MG63 (cell line): ENCODE measurements at regions not wholly inside any gene's neighbourhood (a gene's known extent, or its start where the extent isn't known, plus 50 kb on each side); places are given as distances from the start of the nearest gene placed in this dataset.
"Not testable (repeated sequence)": the region's sequence is repeated elsewhere in the genome, so short reads cannot be mapped to it uniquely, and the experiment has no call there.

ENCODE experiments used
- DNase-seq: peaks from one replicate; pipeline ENCODE4 v3.0.0-alpha.2; 2020
- H3K27me3 ChIP-seq: fragments of 250-450 bp; sonication (Bioruptor Pico); 2 replicates; pipeline ENCODE4 v1.5.1; 2020; ENCODE audit warnings: mild to moderate bottlenecking, moderate library complexity
- H3K36me3 ChIP-seq: fragments of 250-450 bp; sonication (Bioruptor Pico); 2 replicates; pipeline ENCODE4 v1.5.1; 2020; ENCODE audit warnings: mild to moderate bottlenecking, moderate library complexity
- H3K4me3 ChIP-seq: fragments of 250-450 bp; sonication (Bioruptor Pico); 2 replicates; pipeline ENCODE4 v1.5.1; 2020; ENCODE audit warnings: mild to moderate bottlenecking, moderate library complexity
- H3K9me3 ChIP-seq: fragments of 250-450 bp; sonication (Bioruptor Pico); 2 replicates; pipeline ENCODE4 v1.5.1; 2020; ENCODE audit warnings: mild to moderate bottlenecking, moderate library complexity

- H3K9me3 ChIP-seq, result no peaks in the 10 kb centered on the region
- no peak for DNase-seq
- no peak overlapping the region for H3K4me3 ChIP-seq
- H3K36me3 ChIP-seq, result no peaks in the 10 kb centered on the region
- H3K27me3 ChIP-seq, result no peaks in the 10 kb centered on the region
Observed at GRCh38 chr11:106565326-106565725, 452.9 kb downstream of the GUCY1A2 start.

GRCh38 chr11:106568632-106569031 lies 449.6 kb downstream of the GUCY1A2 start:
- Histone ChIP-seq H3K9me3 (no peaks in the 10 kb centered on the region), H3K27me3 (no peaks in the 10 kb centered on the region), H3K4me3 (no peak overlapping the region), H3K36me3 (no peaks in the 10 kb centered on the region)
- DNase-seq, result no peak

- not testable (repeated sequence) for H3K27me3 ChIP-seq, H3K36me3 ChIP-seq, H3K9me3 ChIP-seq, H3K4me3 ChIP-seq, DNase-seq
Observed at GRCh38 chr11:106577384-106577783, 440.9 kb downstream of the GUCY1A2 start.

DNA sequence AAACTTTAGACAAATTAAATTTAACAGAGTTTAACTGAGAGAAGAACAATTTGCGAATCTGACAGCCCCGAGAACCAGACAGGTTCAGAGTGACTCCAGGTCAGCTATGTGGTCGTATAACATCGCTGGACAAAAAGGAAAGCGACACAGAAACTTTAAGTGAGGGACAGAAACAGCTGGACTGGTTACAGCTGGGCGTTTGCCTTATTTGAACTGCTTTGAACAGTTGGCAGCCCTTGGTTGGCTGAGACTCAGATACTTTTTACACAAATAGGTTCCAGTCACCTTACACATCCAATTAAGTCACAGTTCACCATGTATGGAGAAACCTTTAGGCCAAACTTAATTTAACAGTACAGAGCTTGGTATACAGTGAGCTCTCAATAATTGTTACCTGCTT lies 436.9 kb downstream of the GUCY1A2 start:
- H3K9me3 ChIP-seq, result no peaks in the 10 kb centered on the region
- H3K36me3 ChIP-seq, result no peaks in the 10 kb centered on the region
- no peak for DNase-seq
- H3K4me3 ChIP-seq, result no peak overlapping the region
- no peaks in the 10 kb centered on the region for H3K27me3 ChIP-seq

DNA sequence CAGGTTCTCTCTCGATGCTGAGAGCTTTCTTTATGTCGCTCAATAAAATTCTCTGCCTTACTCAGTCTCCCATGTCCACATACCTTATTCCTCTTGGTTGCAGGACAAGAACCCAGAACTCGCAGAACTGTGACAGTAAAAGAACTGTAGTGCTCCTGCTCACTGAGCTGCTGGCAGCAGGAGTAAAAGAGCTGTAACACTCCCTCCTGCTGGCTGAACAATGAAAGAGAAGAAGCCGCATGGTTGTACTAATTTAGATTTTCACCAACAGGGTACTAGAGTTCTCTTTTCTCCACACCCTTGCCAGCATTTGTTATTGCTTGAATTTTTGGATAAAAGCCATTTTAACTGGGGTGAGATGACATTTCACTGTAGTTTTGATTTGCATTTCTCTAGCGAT lies 433.2 kb downstream of the GUCY1A2 start:
- Histone ChIP-seq H3K4me3 (no peak overlapping the region), H3K27me3 (no peaks in the 10 kb centered on the region), H3K36me3 (no peaks in the 10 kb centered on the region), H3K9me3 (no peaks in the 10 kb centered on the region)
- peak; percentile 5 for DNase-seq

DNA sequence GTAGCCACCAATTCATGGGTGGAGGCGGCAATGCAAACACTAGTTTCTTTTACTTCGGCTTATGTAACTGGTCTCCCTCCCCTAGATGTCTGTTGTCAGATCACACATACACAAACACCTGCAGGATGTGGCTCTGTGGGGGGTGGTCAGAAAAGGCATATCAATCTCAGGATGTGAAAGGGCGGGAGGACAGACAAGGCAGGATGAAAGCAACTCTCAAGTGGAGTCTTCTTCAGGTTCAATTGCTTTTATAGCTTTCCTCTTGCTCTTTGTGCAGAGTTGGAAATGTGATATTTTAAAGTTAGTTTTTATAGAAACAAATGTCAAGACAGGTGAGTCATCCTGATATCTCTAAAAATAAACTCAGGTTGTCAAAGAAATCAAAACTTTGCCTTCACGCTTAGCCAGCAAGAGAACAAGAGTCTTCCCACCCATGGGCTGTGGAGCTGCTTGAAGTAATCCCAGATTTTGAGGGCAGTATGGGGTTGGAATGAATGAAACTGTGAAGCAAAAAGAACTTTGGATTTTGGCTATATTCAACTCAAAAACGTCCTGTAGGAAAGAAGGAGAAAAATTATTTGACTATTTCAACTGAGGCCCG lies 423.4 kb downstream of the GUCY1A2 start:
- no peak for DNase-seq
- Histone ChIP-seq H3K36me3 (no peaks in the 10 kb centered on the region), H3K9me3 (no peaks in the 10 kb centered on the region), H3K27me3 (no peaks in the 10 kb centered on the region), H3K4me3 (no peak overlapping the region)

- Histone ChIP-seq H3K27me3 (no peaks in the 10 kb centered on the region), H3K4me3 (no peak overlapping the region), H3K9me3 (no peaks in the 10 kb centered on the region), H3K36me3 (no peaks in the 10 kb centered on the region)
- DNase-seq, result no peak
Observed at GRCh38 chr11:106601684-106602297, 416.5 kb downstream of the GUCY1A2 start.

GRCh38 chr11:106608677-106609076 lies 409.6 kb downstream of the GUCY1A2 start:
- DNase-seq, result no peak

GRCh38 chr11:106614262-106614661 lies 404.0 kb downstream of the GUCY1A2 start:
- H3K36me3 ChIP-seq, result no peaks in the 10 kb centered on the region
- no peak overlapping the region for H3K4me3 ChIP-seq
- no peak for DNase-seq
- H3K9me3 ChIP-seq, result no peaks in the 10 kb centered on the region
- H3K27me3 ChIP-seq, result no peaks in the 10 kb centered on the region

More at GRCh38 chr11:106608677-106609076, 409.6 kb downstream of the GUCY1A2 start:
- Histone ChIP-seq H3K9me3 (no peaks in the 10 kb centered on the region), H3K27me3 (no peaks in the 10 kb centered on the region), H3K36me3 (no peaks in the 10 kb centered on the region), H3K4me3 (no peak overlapping the region)

DNA sequence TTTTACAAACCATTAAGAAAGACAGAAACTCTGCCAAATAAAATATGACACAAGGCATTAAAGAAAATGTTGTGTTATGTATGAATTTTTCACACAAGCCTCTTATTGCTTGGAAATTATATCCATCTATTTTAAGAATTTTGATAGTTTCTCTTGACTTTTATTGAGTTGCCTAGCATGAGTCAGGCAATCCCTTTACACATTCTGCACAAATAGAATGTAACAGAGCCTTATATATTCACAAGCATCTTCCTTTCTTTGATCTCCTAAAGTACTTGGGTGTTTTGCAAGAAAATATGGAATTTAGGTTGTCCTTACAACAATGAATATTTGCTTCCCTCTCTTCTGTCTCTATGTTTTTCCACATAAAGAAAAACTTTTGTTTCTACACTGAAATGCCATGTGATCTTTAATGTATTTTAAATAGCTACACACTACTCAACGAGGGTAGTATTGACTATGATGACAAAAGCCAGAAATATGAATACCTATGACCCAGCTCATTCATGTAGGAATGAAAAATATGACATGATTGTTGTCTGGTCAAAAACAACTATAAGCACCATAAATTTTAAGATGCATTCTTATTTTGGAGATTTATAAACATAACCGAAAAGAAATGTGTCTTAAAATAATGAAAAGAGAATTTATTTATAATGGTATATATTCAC lies 398.8 kb downstream of the GUCY1A2 start:
- no peak for DNase-seq
- Histone ChIP-seq H3K9me3 (no peaks in the 10 kb centered on the region), H3K4me3 (no peak overlapping the region), H3K36me3 (no peaks in the 10 kb centered on the region), H3K27me3 (no peaks in the 10 kb centered on the region)

GRCh38 chr11:106621484-106621883 lies 396.8 kb downstream of the GUCY1A2 start:
- no peaks in the 10 kb centered on the region for H3K36me3 ChIP-seq
- H3K27me3 ChIP-seq, result no peaks in the 10 kb centered on the region
- H3K9me3 ChIP-seq, result no peaks in the 10 kb centered on the region
- DNase-seq, result no peak
- H3K4me3 ChIP-seq, result no peak overlapping the region
